Femur (tissue), 1 donor: ENCODE measurements at regions not wholly inside any gene's neighbourhood (a gene's known extent, or its start where the extent isn't known, plus 50 kb on each side); places are given as distances from the start of the nearest gene placed in this dataset.

ENCODE experiments used
- DNase-seq: peaks from one replicate; pipeline ENCODE4 v3.0.0-alpha.2; 2017

DNA sequence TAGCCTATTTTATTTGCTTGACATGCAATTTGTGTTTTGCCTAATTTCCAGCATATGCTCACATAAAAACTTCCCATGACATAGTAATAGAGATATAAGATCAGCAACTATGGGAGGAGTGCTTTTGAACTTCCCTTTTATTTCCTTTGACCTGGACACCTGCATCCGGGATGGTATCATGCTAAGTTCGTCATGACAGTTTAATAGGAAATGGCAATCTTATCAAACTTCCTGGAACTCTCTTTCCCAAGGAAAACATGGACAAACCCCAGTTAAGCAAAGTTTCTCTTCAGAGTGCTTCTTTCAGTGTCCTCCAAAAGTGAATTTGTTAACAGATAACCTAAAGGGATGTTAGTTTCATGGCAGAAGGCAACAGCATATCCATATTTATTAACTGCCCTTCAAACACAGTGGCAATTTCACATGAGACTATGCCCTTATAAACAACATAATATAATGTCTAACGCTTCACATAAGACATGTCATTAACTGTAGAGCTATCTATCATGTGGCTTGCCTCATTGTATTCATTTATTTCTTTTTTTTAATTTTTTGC is 474.7 kb upstream of the SEMA3A start:
- no peak for DNase-seq

GRCh38 chr7:84668116-84668515 is 473.5 kb upstream of the SEMA3A start:
- no peak for DNase-seq

- no peak for DNase-seq
These were observed 472.1 kb upstream of the SEMA3A start for GRCh38 chr7:84666651-84667050.

- DNase-seq: no peak
These were observed 470.8 kb upstream of the SEMA3A start for GRCh38 chr7:84665339-84665738.

- DNase-seq: no peak
These were observed 470.0 kb upstream of the SEMA3A start for GRCh38 chr7:84664626-84665025.

DNA sequence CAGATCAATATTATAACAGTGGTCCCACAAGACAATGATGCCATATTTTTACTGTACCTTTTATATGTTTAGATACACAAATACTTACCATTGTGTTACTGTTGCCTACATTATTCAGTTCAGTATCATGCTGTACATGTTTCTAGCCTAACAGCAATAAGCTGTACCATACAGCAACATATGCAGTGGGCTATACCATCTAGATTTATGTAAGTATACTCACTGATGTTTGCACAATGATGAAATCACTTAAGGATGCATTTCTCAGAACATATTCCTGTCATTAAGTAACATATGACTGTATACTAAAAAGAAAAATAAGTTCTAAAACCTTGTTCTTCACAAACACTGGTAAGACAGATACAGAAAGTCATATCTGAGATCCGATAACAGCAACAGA is 468.6 kb upstream of the SEMA3A start:
- DNase-seq: no peak

- DNase-seq: no peak
These were observed 463.7 kb upstream of the SEMA3A start for GRCh38 chr7:84658286-84658685.

DNA sequence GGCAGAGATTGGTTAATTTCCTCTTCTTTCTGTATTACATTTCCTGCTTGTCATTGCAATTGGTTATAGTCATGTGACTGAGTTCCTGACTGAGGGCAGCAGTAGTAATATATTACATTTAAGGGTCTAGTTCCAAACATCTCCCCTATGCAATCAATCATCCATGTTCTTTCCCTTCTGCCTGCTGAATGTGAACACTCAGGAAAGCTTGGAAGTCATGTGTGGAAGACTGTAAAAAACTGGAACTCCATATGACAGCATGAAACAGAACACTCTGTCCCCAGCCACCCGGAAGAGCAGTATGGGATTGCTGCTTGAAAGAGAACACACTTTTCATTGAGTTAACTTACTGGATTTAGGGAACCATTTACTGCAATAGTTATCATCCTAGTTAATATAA is 459.7 kb upstream of the SEMA3A start:
- no peak for DNase-seq

DNA sequence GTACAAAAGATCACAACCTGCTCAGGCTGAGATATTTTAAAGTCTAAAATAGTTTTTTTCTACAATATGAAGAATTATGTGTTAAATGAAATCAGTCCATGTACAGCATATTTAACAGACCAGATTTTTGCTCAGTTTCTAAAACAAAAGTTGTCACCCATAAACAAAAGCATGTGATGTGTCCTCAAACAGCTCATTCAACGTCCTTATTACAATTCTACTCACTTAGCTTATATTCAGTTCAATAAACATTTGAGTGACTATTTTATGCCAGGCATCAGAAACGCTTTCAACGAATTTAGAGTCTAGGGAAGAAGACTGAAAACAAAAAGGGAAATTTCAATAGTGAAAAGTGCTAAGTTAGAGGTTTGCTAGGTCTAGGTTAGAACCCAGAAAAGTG is 457.3 kb upstream of the SEMA3A start:
- DNase-seq: no peak

- DNase-seq: no peak
These were observed 453.5 kb upstream of the SEMA3A start for GRCh38 chr7:84647797-84648757.

GRCh38 chr7:84642611-84643010 is 448.0 kb upstream of the SEMA3A start:
- no peak for DNase-seq

- DNase-seq: no peak
These were observed 446.0 kb upstream of the SEMA3A start for GRCh38 chr7:84640637-84641036.

- DNase-seq: no peak
These were observed 443.7 kb upstream of the SEMA3A start for GRCh38 chr7:84638339-84638697.

GRCh38 chr7:84637568-84638338 is 443.2 kb upstream of the SEMA3A start:
- no peak for DNase-seq

DNA sequence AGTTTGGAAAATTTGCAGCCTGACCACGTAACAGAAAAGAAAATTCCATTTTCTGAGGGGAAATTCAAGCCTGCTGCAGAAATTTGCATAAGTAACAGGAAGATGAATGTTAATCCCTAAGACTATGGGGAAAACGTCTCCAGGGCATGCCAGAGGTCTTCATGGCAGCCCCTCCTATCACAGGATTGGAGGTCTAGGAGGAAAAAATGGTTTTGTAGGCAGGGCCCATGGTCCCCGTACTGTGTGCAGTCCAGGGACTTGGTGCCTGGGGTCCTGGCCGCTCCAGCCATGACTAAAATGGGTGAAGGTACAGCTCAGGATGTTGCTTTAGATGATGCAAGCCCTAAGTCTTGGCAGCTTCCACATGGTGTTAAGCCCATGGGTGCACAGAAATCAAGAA is 437.3 kb upstream of the SEMA3A start:
- no peak for DNase-seq

- no peak for DNase-seq
These were observed 435.2 kb upstream of the SEMA3A start for GRCh38 chr7:84629640-84630318.

DNA sequence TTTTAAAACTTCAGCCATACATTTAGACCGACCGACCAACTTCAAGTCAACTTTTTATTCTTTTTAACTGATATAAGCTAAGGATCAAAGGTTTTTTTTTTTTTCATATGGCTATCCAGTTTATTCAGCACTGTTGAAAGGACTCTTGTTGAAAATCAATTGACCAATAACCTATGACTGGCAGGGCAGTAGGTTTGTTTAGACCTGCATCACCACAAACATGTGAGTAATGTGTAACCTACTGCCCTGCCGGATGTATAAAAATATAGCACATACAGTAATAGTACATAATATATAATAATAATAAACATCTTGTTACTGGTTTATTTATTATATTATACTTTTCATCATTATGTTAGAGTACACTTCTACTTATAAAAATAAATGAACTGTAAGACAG is 434.6 kb upstream of the SEMA3A start:
- no peak for DNase-seq

GRCh38 chr7:84627250-84627649 is 432.7 kb upstream of the SEMA3A start:
- no peak for DNase-seq

DNA sequence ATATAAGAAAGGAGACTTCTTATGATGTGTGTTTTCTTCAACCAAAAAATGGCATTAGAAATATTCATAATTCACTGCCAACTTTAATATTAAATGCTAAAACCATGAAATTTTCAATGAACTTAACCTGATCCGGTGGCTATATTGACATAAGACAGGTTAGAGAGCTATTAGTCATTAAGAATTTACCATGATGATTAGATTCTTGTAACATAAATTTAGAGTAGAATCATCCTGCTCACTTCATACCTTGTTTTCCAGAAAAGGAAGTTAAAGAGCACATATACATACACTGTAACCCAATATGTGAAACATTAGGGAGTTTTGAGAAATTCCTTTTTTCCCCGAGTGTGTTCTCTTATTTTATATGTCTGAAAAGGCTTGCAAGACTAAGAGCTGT is 430.3 kb upstream of the SEMA3A start:
- DNase-seq: no peak

- DNase-seq: no peak
These were observed 429.9 kb upstream of the SEMA3A start for GRCh38 chr7:84624527-84624926.

- no peak for DNase-seq
These were observed 422.9 kb upstream of the SEMA3A start for GRCh38 chr7:84617265-84618030.

DNA sequence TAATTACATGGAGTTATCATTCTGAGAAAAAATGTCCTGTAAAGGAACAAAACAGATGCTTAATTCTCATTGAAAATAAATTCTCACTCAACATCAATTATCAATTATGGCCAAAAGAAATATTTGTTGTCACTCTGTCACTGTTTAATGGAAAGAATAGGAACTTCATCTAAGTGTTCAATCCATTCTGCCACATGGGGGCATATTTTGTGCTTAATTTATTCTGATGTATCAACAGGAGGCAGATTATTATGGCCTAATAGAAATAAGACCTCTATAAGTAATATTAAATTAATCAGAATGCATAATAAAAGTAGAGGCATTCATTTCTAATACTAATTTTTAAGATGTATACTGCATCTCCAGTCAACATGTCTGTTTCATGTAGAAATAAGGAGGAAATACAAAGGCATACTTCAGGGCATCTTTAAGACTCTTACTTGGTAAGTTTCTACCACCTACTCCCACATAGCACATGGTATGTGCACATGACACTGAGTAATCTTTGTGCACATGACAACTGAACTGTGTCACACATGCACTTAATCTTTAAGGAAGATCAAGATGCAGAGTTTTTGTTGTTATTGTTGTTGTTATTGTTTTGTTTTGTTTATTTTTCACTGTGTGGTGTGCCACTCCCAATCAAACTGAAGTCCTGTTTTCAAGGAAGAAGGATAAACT is 420.4 kb upstream of the SEMA3A start:
- DNase-seq: no peak
